Endodermal cell (in vitro differentiated cells): ENCODE measurements at regions not wholly inside any gene's neighbourhood (a gene's known extent, or its start where the extent isn't known, plus 50 kb on each side); places are given as distances from the start of the nearest gene placed in this dataset.

Source experiments
- DNase-seq: peaks from one replicate; pipeline ENCODE4 v3.0.0-alpha.2; 2017
- H3K27ac ChIP-seq: 2 replicates; pipeline ENCODE4 v1.5.1; 2013; ENCODE audit warnings: mild to moderate bottlenecking, low read depth, low read length, moderate library complexity
- H3K27me3 ChIP-seq: 2 replicates; pipeline ENCODE4 v1.6.1; 2013; ENCODE audit warnings: mild to moderate bottlenecking, low read length, moderate library complexity; ENCODE audit not compliant: insufficient read depth, control insufficient read depth, poor library complexity, severe bottlenecking
- H3K36me3 ChIP-seq: 2 replicates; pipeline ENCODE4 v1.7.0; 2013; ENCODE audit warnings: mild to moderate bottlenecking, low read length, moderate library complexity; ENCODE audit not compliant: control insufficient read depth, insufficient read depth
- H3K4me1 ChIP-seq: one replicate; pipeline ENCODE4 v1.7.0; 2013; ENCODE audit warnings: low read length; ENCODE audit not compliant: control insufficient read depth, insufficient read depth
- H3K4me3 ChIP-seq: 2 replicates; pipeline ENCODE4 v1.5.1; 2013; ENCODE audit warnings: mild to moderate bottlenecking, low read length, moderate library complexity
- H3K9ac ChIP-seq: 2 replicates; pipeline ENCODE4 v1.6.1; 2013; ENCODE audit warnings: mild to moderate bottlenecking, low read length, moderate library complexity; ENCODE audit not compliant: poor library complexity, severe bottlenecking; ENCODE audit errors: extremely low read depth
- H3K9me3 ChIP-seq: 2 replicates; pipeline ENCODE4 v1.6.1; 2013; ENCODE audit warnings: mild to moderate bottlenecking, low read length, moderate library complexity; ENCODE audit not compliant: control insufficient read depth
- H3K27ac Mint-ChIP-seq: 2 replicates; pipeline ENCODE4 v1.8.0; 2020; ENCODE audit warnings: mixed read lengths
- H3K27me3 Mint-ChIP-seq: 2 replicates; pipeline ENCODE4 v1.8.0; 2021; ENCODE audit warnings: mild to moderate bottlenecking, mixed read lengths; ENCODE audit not compliant: insufficient read depth
- H3K36me3 Mint-ChIP-seq: 2 replicates; pipeline ENCODE4 v1.8.0; 2020; ENCODE audit warnings: low read depth, mixed read lengths
- H3K4me1 Mint-ChIP-seq: 2 replicates; pipeline ENCODE4 v1.8.0; 2020; ENCODE audit warnings: mixed read lengths
- H3K4me3 Mint-ChIP-seq: 2 replicates; pipeline ENCODE4 v1.8.0; 2020; ENCODE audit warnings: mild to moderate bottlenecking, moderate library complexity, mixed read lengths
- H3K9me3 Mint-ChIP-seq: 2 replicates; pipeline ENCODE4 v1.8.0; 2020; ENCODE audit warnings: mild to moderate bottlenecking, mixed read lengths
- CTCF ChIP-seq: fragments of 200-600 bp; sonication (generic); conservative IDR thresholded peaks from 2 replicates; pipeline ENCODE4 v1.5.0; 2021; ENCODE audit warnings: antibody characterized with exemption, mild to moderate bottlenecking
- WGBS, 2 experiments: methylation state at CpG; one replicate each; pipeline versions ENCODE4 v1.1.5 to v1.1.7; 2013; ENCODE audit warnings: missing lambda C conversion rate in 2 of 2, mixed read lengths in 1 of 2; ENCODE audit not compliant: insufficient coverage in 1 of 2, insufficient read length in 1 of 2; 5-methylcytosine and 5-hydroxymethylcytosine counted together

GRCh38 chr10:44759122-44759521 is 152.0 kb upstream of the TMEM72 start:
- Histone ChIP-seq H3K9me3 (no peaks in the 10 kb centered on the region), H3K36me3 (no peaks in the 10 kb centered on the region), H3K4me3 (no peak overlapping the region), H3K4me1 (no peaks in the 10 kb centered on the region), H3K27ac (no peak overlapping the region), H3K27me3 (no peaks in the 10 kb centered on the region), H3K9ac (no peak overlapping the region)
- WGBS, 2 experiments, result 82 to 83% methylated on average over 5 of the region's 5 CpGs
- Mint-ChIP-seq H3K4me3 (no peak overlapping the region), H3K9me3 (no peaks in the 10 kb centered on the region), H3K36me3 (no peaks in the 10 kb centered on the region), H3K27me3 (no peaks in the 10 kb centered on the region), H3K4me1 (peaks cover 7% of the 10 kb centered on the region), H3K27ac (no peak overlapping the region)
- DNase-seq, result no peak
- no peak for TF ChIP-seq CTCF

- Histone ChIP-seq H3K9ac (no peak overlapping the region), H3K36me3 (no peaks in the 10 kb centered on the region), H3K27ac (no peak overlapping the region), H3K4me3 (no peak overlapping the region), H3K9me3 (no peaks in the 10 kb centered on the region), H3K4me1 (no peaks in the 10 kb centered on the region), H3K27me3 (peaks cover 5% of the 10 kb centered on the region)
- DNase-seq, result no peak
- no peaks in the 10 kb centered on the region for H3K9me3 Mint-ChIP-seq
- WGBS, 2 experiments, result 100% methylated on average over 1 of the region's 1 CpG; no CpG with 5 or more reads in 1 of the 2 experiments
- peaks cover 5% of the 10 kb centered on the region for H3K27me3 Mint-ChIP-seq
- H3K4me1 Mint-ChIP-seq, result peaks cover 7% of the 10 kb centered on the region
- no peak overlapping the region for H3K4me3 Mint-ChIP-seq
- H3K36me3 Mint-ChIP-seq, result no peaks in the 10 kb centered on the region
- no peak overlapping the region for H3K27ac Mint-ChIP-seq
- TF ChIP-seq CTCF, result no peak
These were observed 150.6 kb upstream of the TMEM72 start for GRCh38 chr10:44760513-44760912.

GRCh38 chr10:44761076-44761475 is 150.1 kb upstream of the TMEM72 start:
- Histone ChIP-seq H3K27me3 (peaks cover 8% of the 10 kb centered on the region), H3K9ac (no peak overlapping the region), H3K9me3 (no peaks in the 10 kb centered on the region), H3K4me1 (no peaks in the 10 kb centered on the region), H3K27ac (no peak overlapping the region), H3K36me3 (no peaks in the 10 kb centered on the region), H3K4me3 (no peak overlapping the region)
- Mint-ChIP-seq H3K4me1 (peaks cover 7% of the 10 kb centered on the region), H3K27me3 (peaks cover 9% of the 10 kb centered on the region), H3K9me3 (no peaks in the 10 kb centered on the region), H3K4me3 (no peak overlapping the region), H3K27ac (no peak overlapping the region), H3K36me3 (no peaks in the 10 kb centered on the region)
- WGBS, 2 experiments, result 94 to 96% methylated on average over 5 of the region's 5 CpGs
- DNase-seq, result no peak
- no peak for TF ChIP-seq CTCF
